LoVo (cell line): ENCODE measurements at regions not wholly inside any gene's neighbourhood (a gene's known extent, or its start where the extent isn't known, plus 50 kb on each side); places are given as distances from the start of the nearest gene placed in this dataset.
"Not testable (repeated sequence)": the region's sequence is repeated elsewhere in the genome, so short reads cannot be mapped to it uniquely, and the experiment has no call there.

ENCODE experiments used
- DNase-seq: peaks from one replicate; pipeline ENCODE4 v3.0.0-alpha.2; 2016; ENCODE audit warnings: low spot score

DNA sequence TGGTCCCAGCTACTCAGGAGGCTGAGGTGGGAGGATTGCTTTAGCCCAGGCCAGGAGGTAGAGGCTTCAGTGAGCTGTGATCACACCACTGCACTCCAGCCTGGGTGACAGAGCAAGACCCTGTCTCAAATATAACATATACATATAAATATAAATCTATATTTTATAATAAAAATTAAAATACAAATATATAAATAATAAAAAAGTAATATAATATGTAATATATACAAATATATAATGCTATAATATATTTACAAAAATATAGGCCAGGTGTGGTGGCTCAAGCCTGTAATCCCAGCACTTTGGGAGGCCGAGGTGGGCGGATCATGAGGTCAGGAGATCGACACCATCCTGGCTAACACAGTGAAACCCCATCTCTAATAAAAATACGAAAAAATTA is 131.4 kb downstream of the MFAP3L start:
- DNase-seq, result not testable (repeated sequence)

- no peak for DNase-seq
Observed at GRCh38 chr4:169885893-169886292, 128.1 kb upstream of the HPF1 start.

GRCh38 chr4:169881769-169882168 is 124.0 kb upstream of the HPF1 start:
- DNase-seq, result no peak

DNA sequence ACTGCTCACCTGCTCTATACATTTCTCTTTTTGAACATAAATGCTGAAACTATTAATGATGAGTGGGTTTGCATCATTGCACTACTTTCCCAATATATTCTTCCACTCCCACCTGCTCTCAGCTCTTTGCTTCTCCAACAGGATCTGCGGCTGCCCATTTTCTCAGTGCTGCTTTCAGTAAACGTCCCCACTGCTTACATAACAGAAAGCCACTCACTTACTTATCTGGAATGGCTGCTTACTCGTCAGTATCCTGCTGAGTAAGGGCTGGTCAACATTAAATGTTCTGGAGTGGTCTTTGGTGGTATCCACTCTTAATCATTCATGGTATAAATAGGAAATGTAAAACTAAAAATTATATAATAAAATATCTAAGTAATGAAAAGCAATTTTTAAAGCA is 112.8 kb upstream of the HPF1 start:
- DNase-seq, result no peak

- DNase-seq, result no peak
Observed at GRCh38 chr4:169869490-169869889, 111.7 kb upstream of the HPF1 start.

DNA sequence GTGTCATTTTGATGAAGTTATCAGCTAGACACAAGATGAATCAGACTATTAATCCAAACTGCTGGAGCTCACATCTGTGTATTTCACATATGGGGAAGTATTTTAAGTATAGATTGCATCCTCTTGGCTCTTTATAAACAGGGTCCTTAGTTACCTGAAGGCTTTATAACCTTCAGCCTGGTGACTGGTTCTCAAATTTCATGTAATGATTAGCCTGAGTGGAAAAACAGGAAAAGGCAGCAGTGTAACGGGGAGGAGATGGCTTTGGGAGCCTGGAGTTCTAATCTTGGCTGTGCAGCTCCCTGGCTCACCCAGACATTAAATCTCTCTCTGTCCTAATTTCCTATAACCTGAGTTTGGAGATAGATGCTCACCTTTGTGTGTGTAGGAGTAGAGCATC is 103.8 kb upstream of the HPF1 start:
- DNase-seq, result no peak

DNA sequence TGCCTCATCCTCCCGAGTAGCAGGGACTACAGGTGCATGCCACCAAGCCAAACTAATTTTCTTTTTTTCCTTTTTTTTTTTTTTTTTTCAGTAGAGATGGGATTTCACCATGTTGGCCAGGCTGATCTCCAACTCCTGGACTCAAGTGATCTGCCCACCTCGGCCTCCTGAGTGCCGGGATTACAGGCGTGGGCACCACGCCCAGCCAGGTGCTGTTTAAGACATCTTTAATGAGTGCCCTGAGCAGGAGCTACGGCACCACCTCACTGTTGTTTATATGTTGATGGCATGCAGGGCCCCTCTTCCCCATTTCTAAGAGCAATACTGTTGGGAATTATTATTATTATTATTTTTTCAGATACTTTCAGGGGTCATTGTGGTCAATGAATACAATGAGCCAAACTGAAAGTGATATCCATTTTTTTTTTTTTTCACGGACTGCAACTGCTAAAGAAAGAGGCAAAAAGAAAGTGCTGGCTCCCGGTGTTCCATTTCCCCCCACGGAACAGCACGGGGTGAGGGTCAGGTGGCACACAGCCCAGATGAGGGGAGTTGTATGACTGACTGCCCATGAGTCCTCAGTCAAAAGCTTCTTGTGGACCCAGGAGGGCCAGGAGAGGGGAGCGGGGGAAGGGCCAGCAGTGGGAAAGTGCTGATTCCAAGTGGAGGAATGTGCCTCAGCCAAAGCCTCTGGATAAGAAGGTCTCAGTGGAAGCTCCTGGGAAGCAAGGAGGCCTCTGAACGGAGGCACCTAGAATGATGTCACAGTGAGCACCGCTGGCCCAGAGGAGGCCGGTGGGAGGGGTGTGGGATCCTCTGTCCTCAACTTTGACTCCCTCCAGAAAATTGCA is 101.8 kb upstream of the HPF1 start:
- no peak for DNase-seq

GRCh38 chr4:169854090-169854489 is 96.3 kb upstream of the HPF1 start:
- no peak for DNase-seq

DNA sequence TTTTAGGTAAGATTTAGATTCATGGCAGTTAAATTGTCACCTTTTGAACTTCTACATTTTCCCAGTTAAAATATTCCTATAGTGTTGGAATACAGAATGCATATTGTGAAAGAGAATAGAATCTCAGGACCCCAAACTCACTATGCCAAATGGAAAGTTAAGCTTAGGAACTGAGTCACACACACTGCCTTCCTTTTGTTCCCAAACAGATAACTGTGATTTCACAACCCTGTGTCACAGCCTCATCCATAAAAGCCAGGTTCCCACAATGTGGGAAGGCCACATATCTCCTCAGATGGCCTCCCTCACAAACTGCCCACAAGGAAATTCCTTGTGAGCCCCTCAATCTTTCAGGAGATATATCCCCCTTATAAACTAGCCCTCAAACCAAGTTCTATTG is 94.7 kb upstream of the HPF1 start:
- no peak for DNase-seq

DNA sequence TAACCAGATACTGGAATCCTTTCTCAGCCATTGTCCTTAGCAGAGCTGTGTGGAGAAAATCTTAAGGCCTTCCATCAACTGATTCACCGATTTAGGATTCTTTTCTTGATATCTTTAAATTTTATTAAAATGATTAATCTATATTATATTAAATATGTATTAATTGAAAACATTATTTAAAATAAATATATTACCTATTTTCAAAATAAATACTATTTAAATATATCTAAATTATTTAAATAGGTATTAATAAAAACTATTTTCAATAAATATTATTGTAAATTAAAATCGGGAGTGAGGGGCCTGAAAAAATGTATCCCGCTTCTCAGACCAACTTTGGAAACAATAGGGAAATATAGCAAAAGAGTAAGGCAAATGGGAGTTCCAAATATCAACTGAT is 94.0 kb upstream of the HPF1 start:
- DNase-seq, result no peak

DNA sequence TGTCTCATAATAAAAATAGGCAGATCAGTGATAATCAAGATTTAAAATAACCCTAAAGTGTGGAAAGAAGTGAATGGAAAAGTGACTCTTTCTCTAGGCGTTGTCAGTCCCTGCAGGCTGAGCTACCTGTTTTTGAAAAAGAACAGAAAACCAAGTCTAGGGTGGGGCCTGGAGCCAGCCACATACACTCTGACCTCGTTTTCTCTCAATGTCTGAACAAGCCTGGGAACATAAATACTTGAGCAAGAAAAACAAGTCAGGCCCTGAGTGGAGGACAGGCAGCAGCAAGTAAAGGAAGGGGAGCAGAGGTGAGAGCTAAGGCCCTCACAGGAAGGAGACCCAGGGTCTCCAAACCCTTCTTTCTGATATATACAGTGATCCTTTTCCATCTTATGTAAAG is 91.7 kb upstream of the HPF1 start:
- no peak for DNase-seq

DNA sequence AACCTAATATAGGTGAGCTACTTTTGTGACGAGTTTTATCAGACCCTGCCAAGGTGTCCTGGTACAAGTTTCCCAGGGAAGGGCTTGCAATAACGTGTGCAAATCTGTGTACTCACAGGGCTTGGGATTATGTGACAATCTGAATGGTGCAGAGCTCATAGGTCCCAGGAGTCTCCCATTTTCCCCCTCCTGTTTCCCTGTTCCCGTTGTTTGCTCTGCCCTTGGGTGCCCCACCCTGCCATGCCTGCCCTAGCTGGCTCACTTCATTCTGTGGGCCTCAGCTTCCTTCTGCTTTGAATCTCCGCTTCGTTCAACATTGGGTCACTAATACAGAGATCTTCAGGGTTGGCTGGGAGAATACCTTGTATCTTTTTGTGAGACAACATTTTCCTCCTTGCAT is 90.3 kb upstream of the HPF1 start:
- no peak for DNase-seq

DNA sequence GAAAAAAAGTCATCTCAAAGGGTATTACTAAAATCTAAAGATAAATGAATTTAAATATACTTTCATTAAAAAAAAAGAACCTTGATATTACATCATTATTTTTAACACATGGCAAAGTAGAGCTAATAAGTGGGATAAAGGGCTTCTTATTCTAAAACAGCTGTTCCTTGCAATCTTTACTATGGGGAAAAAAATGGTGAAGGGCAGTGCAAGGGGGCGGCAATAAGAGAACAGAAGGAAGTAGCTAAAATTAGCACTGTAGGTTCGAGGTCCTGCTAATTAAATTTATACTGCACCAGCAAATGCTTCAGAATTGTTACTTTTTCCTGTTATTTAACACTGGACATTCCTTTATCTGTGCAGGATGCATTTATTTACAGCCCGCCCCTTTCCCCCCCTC is 89.4 kb upstream of the HPF1 start:
- no peak for DNase-seq

DNA sequence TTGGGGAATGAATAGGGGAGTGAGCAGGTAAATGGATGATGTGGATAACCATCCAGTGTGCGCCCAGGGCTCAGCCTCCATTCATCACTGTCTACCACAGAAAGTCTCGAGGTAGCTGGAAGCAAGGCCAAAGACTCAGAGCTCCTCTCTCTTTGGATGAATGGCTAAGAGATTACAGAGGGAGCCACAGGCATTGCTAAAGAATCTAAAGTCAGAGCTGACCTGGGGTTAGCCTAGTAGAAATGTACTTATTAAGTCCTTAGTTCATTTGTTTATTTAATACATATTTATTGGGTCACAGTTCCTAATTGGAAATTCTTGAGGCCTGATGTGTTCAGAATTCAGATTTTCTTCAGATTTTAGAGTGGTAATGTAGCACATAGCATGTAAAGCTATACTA is 88.7 kb upstream of the HPF1 start:
- DNase-seq, result no peak

- DNase-seq, result no peak
Observed at GRCh38 chr4:169841776-169842175, 84.0 kb upstream of the HPF1 start.

GRCh38 chr4:169840554-169840953 is 82.8 kb upstream of the HPF1 start:
- no peak for DNase-seq

GRCh38 chr4:169828329-169828728 is 70.6 kb upstream of the HPF1 start:
- not testable (repeated sequence) for DNase-seq

DNA sequence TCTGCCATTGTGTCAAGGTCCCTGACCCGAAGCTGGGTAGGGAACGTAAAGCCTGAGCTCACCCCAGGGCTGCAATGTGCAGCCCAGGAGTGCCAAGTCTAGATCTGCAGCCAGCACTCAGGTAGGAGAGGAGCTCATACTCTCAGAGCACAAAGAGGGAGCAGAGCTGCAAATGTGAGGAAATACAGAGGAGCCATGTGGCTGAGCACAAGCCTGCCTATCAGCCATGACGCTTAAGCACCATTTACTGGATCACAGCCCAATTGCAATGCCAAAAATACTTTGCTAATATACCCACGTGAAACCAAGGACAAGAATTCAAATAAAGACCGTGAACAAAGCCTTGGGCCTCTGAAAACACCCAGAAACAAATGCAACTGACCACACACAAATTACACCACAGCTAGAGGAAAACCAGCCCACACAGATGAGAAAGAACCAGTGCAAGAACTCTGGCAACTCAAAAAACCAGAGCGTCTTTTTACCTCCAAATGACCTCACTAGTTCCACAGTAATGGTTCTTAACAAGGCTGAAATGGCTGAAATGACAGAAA is 69.0 kb upstream of the HPF1 start:
- DNase-seq, result no peak

- peak; percentile 60 for DNase-seq
Observed at GRCh38 chr4:169823685-169824084, 65.9 kb upstream of the HPF1 start.

DNA sequence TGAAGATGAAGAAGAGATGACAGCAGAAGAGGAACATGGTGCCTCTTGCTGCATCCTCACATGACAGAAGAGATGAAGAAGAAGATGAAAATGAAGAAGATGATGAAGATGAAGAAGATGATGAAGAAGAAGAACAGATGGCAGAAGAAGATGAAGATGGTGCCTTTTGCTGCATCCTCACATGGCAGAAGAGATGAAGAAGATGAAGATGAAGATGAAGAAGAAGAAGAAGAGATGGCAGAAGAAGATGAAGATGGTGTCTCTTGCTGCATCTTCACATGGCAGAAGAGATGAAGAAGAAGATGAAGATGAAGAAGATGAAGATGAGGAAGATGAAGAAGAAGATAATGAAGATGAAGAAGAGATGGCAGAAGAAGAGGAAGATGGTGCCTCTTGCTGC is 63.7 kb upstream of the HPF1 start:
- DNase-seq, result no peak

DNA sequence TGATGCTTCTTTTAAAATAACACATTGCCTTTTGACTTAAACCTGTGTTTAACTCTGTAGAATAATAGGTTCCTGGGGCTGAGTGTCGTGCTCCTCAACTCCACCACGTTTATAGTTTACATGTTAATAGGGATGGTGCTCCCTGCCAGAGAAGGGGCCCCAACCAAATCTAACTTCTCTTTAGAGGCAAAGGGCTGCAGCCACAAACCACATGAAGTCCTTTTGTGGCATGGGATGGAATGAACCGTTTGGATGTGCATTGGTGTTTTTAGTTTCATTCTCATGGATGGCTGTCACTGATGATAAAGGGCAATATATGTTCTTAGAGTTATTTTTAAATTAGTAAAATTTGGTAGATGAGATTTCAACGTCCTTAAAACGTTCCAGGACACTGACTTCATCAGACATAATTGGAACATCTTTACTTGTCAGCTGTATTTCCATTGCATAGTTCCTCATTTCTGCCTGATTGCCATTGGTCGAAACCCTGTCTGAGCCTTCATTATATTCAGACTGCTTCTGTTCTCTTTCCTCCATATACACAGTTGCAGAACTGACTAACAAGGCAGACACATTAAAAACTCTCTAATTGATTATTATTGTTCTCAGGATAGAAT is 60.4 kb upstream of the HPF1 start:
- DNase-seq, result no peak

DNA sequence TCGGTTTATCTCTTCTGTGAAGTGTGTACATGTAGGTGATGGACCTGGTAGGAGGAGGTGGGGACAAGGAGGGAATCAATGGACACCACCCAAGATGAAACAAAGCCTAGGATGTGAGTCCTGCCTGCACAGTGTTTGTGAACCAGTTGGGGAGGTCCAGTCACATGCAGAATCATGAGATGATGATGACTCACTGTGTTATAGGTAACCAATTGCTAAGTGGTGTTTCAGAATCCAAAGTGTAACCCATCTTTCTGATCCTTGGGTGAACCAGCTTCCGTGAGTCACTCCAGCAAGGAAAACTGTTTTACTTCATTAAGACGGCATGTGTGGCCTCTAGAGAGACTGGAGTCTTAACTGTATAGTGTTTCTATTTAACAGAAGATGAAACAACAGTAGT is 57.9 kb upstream of the HPF1 start:
- no peak for DNase-seq

GRCh38 chr4:169811476-169811875 is 53.7 kb upstream of the HPF1 start:
- no peak for DNase-seq
